Spleen (tissue), 7 donors: ENCODE measurements at regions not wholly inside any gene's neighbourhood (a gene's known extent, or its start where the extent isn't known, plus 50 kb on each side); places are given as distances from the start of the nearest gene placed in this dataset.

Source experiments
- POLR2AphosphoS5 ChIP-seq, 3 donors: sonication (generic); formaldehyde crosslinking; IDR thresholded peaks; one replicate each; pipeline ENCODE4 v1.5.1; 2017; ENCODE audit warnings: antibody characterized with exemption in 3 of 3
- TF ChIP-seq, protein P1 (sequence below), 11 experiments: fragments of 200-600 bp in 7 of 11; fragments of 450-650 bp in 4 of 11; sonication (generic) in 4 of 11; IDR thresholded peaks in 8 of 11; conservative IDR thresholded peaks in 3 of 11; 1 replicate in 7 of 11; 2 replicates in 4 of 11; pipeline versions ENCODE4 v1.4.0 to v1.8.0; 2016 to 2021; ENCODE audit warnings: antibody characterized with exemption in 11 of 11, inconsistent platforms in 4 of 11, mild to moderate bottlenecking in 1 of 11
- donor health status: DM: no; HTN: no; CAD: no; lungs with moderate emphysema.
- donor health status: DM: no; HTN: no; CAD: no.
- donor health status: DM: no; HTN: no; CAD: no.

DNA sequence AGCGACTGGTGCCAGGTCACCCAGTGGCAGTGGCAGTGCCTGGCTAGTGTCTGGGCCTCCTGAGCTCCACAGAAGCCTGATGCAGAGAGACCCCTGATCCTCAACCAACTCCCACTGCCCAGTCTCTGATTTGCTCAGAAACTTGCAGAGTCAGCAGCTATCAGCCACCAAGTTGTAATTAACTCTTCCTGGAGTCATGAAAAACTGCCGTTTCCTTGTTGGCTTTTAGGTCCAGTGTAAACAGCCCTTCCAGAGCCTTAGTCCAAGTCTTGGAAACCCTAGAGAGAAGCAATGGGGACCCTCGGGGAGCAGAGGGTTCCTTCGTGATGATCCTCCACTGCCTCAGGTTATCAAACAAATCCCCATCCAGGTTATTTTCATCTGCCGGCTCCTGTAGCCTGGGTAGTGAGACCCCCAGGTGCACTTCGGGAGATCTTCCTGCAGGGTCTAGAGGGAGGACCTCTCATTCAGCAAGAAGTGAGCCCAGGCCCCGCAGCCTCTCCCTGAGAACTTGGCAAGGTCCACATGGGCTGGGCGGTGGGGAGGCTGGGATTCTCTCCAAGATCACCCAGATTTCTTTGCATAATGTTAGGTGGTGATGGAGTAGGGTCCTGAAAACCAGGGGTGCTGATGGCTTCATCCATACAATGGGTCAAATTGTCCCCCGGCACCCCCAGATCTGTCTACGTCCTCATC is 137.7 kb upstream of the HDAC4 start:
- TF ChIP-seq, protein P1, sequence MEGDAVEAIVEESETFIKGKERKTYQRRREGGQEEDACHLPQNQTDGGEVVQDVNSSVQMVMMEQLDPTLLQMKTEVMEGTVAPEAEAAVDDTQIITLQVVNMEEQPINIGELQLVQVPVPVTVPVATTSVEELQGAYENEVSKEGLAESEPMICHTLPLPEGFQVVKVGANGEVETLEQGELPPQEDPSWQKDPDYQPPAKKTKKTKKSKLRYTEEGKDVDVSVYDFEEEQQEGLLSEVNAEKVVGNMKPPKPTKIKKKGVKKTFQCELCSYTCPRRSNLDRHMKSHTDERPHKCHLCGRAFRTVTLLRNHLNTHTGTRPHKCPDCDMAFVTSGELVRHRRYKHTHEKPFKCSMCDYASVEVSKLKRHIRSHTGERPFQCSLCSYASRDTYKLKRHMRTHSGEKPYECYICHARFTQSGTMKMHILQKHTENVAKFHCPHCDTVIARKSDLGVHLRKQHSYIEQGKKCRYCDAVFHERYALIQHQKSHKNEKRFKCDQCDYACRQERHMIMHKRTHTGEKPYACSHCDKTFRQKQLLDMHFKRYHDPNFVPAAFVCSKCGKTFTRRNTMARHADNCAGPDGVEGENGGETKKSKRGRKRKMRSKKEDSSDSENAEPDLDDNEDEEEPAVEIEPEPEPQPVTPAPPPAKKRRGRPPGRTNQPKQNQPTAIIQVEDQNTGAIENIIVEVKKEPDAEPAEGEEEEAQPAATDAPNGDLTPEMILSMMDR (IDR thresholded peaks at IDR 0.05 in 8 of 11, conservative IDR thresholded peaks at IDR 0.05 in 3 of 11), result no peak
- no peak for TF ChIP-seq POLR2AphosphoS5 (IDR thresholded peaks at IDR 0.05)
